Lower lobe of right lung (tissue), 2 donors: ENCODE measurements at regions not wholly inside any gene's neighbourhood (a gene's known extent, or its start where the extent isn't known, plus 50 kb on each side); places are given as distances from the start of the nearest gene placed in this dataset.
"Not testable (repeated sequence)": the region's sequence is repeated elsewhere in the genome, so short reads cannot be mapped to it uniquely, and the experiment has no call there.

ENCODE experiments used
- ATAC-seq, 2 donors: fragments of 200-7000 bp; cut with Tn5 transposase; one replicate each; pipeline ENCODE4 v1.9.1; 2020 to 2022; ENCODE audit warnings: mild to moderate bottlenecking in 2 of 2, moderate library complexity in 2 of 2
- DNase-seq: peaks from one replicate; pipeline ENCODE4 v3.0.0-alpha.2; 2020
- H3K27ac ChIP-seq: fragments of 200-600 bp; one replicate; pipeline ENCODE4 v1.8.0; 2022
- H3K27me3 ChIP-seq: fragments of 200-600 bp; one replicate; pipeline ENCODE4 v1.8.0; 2022; ENCODE audit warnings: low read depth
- H3K36me3 ChIP-seq: fragments of 200-600 bp; one replicate; pipeline ENCODE4 v1.8.0; 2022; ENCODE audit warnings: mild to moderate bottlenecking
- H3K4me1 ChIP-seq: fragments of 200-600 bp; one replicate; pipeline ENCODE4 v1.8.0; 2022
- H3K4me3 ChIP-seq: fragments of 200-600 bp; one replicate; pipeline ENCODE4 v1.8.0; 2022; ENCODE audit warnings: mild to moderate bottlenecking
- H3K9me3 ChIP-seq: fragments of 200-600 bp; one replicate; pipeline ENCODE4 v1.8.0; 2022
- CTCF ChIP-seq: fragments of 200-600 bp; IDR thresholded peaks from one replicate; pipeline ENCODE4 v1.8.0; 2022; ENCODE audit warnings: antibody characterized with exemption, mild to moderate bottlenecking
- intact Hi-C: fragments of 100-400 bp; cut with DNase I; formaldehyde crosslinking; loops from one replicate; pipeline ENCODE4 v1.11.0; 2022
- donor health status: DM: no; HTN: yes; CAD: no; lungs with severe emphysema.

GRCh38 chr6:82118150-82118562, 129.4 kb downstream of the IBTK start:
- ATAC-seq = peak; percentile 28 to 39
- H3K27ac ChIP-seq = no peak overlapping the region
- no peaks in the 10 kb centered on the region for H3K27me3 ChIP-seq
- H3K4me1 ChIP-seq = no peaks in the 10 kb centered on the region
- no peaks in the 10 kb centered on the region for H3K9me3 ChIP-seq
- H3K4me3 ChIP-seq = no peak overlapping the region
- intact Hi-C loops = no loop called here
- no peak for DNase-seq
- TF ChIP-seq CTCF = no peak
- no peaks in the 10 kb centered on the region for H3K36me3 ChIP-seq

GRCh38 chr6:82114748-82115147, 132.8 kb downstream of the IBTK start:
- H3K4me3 ChIP-seq = no peak overlapping the region
- H3K36me3 ChIP-seq = no peaks in the 10 kb centered on the region
- DNase-seq = no peak
- no peak overlapping the region for H3K27ac ChIP-seq
- H3K27me3 ChIP-seq = no peaks in the 10 kb centered on the region
- H3K9me3 ChIP-seq = no peaks in the 10 kb centered on the region
- intact Hi-C loops = no loop called here
- ATAC-seq = no peak
- no peaks in the 10 kb centered on the region for H3K4me1 ChIP-seq
- TF ChIP-seq CTCF = no peak

- intact Hi-C loops = no loop called here
- Histone ChIP-seq H3K27ac (no peak overlapping the region), H3K4me1 (no peaks in the 10 kb centered on the region), H3K27me3 (no peaks in the 10 kb centered on the region), H3K4me3 (no peak overlapping the region), H3K36me3 (no peaks in the 10 kb centered on the region), H3K9me3 (peaks cover 3% of the 10 kb centered on the region)
- ATAC-seq (no peak), DNase-seq (no peak)
- TF ChIP-seq CTCF = no peak
These were observed 134.3 kb downstream of the IBTK start for GRCh38 chr6:82113231-82113630.

- intact Hi-C loops = no loop called here
- DNase-seq (no peak), ATAC-seq (no peak)
- H3K9me3 ChIP-seq = peaks cover 3% of the 10 kb centered on the region
- no peaks in the 10 kb centered on the region for H3K27me3 ChIP-seq
- TF ChIP-seq CTCF = no peak
- H3K27ac ChIP-seq = no peak overlapping the region
- no peak overlapping the region for H3K4me3 ChIP-seq
- no peaks in the 10 kb centered on the region for H3K4me1 ChIP-seq
- H3K36me3 ChIP-seq = no peaks in the 10 kb centered on the region
These were observed 135.7 kb downstream of the IBTK start for GRCh38 chr6:82111818-82112217.

GRCh38 chr6:82111114-82111513, 136.4 kb downstream of the IBTK start:
- Histone ChIP-seq H3K4me3 (no peak overlapping the region), H3K27me3 (no peaks in the 10 kb centered on the region), H3K36me3 (no peaks in the 10 kb centered on the region), H3K27ac (no peak overlapping the region), H3K9me3 (peaks cover 3% of the 10 kb centered on the region), H3K4me1 (no peaks in the 10 kb centered on the region)
- ATAC-seq (no peak), DNase-seq (no peak)
- TF ChIP-seq CTCF = no peak
- intact Hi-C loops = no loop called here

GRCh38 chr6:82103171-82103570, 144.4 kb downstream of the IBTK start:
- DNase-seq, H3K27me3 ChIP-seq, intact Hi-C loops, H3K27ac ChIP-seq, H3K9me3 ChIP-seq, ATAC-seq, H3K36me3 ChIP-seq, H3K4me3 ChIP-seq, H3K4me1 ChIP-seq: not testable (repeated sequence)

GRCh38 chr6:82101374-82102114, 146.0 kb downstream of the IBTK start:
- intact Hi-C loops, H3K27me3 ChIP-seq, DNase-seq, ATAC-seq, H3K9me3 ChIP-seq, H3K4me1 ChIP-seq, H3K27ac ChIP-seq, H3K36me3 ChIP-seq, H3K4me3 ChIP-seq: not testable (repeated sequence)

GRCh38 chr6:82100763-82101162, 146.8 kb downstream of the IBTK start:
- H3K4me1 ChIP-seq, H3K36me3 ChIP-seq, H3K27ac ChIP-seq, H3K9me3 ChIP-seq, DNase-seq, ATAC-seq, intact Hi-C loops, H3K27me3 ChIP-seq, H3K4me3 ChIP-seq: not testable (repeated sequence)
